ENCODE measurements at regions not wholly inside any gene's neighbourhood (a gene's known extent, or its start where the extent isn't known, plus 50 kb on each side); places are given as distances from the start of the nearest gene placed in this dataset.

GRCh38 chr12:76696186-76696585 is 67.7 kb upstream of the ZDHHC17 start:
- TF ChIP-seq CTCF (conservative IDR thresholded peaks at IDR 0.05 in 1 of 2, IDR thresholded peaks at IDR 0.05 in 1 of 2; ENCODE audit: low read depth in 1 of 2, low read length in 2 of 2), result no peak
- TF ChIP-seq EZH2 (IDR thresholded peaks at IDR 0.05; ENCODE audit: low read length, missing control alignments), result no peak
- Histone ChIP-seq H4K20me1 (ENCODE audit: control insufficient read depth, extremely low read depth, insufficient read depth, low read length) (no peaks in the 10 kb centered on the region), H3K4me2 (ENCODE audit: extremely low read depth, insufficient read depth, low read length) (no peak overlapping the region), H3K27ac (ENCODE audit: insufficient read depth, low read length) (no peak overlapping the region), H3K79me2 (ENCODE audit: control insufficient read depth, insufficient read depth, low read length) (no peaks in the 10 kb centered on the region), H3K9ac (ENCODE audit: insufficient read depth, low read length) (no peak overlapping the region), H3K36me3 (ENCODE audit: control insufficient read depth, insufficient read depth, low read length) (no peaks in the 10 kb centered on the region), H3K4me1 (ENCODE audit: control insufficient read depth, extremely low read depth, insufficient read depth, low read length) (no peaks in the 10 kb centered on the region), H3K27me3 (ENCODE audit: control insufficient read depth, insufficient read depth, low read length) (no peaks in the 10 kb centered on the region), H3K9me3 (ENCODE audit: control insufficient read depth, insufficient read depth, low read depth, low read length) (no peaks in the 10 kb centered on the region), H2AFZ (ENCODE audit: low read length) (no peak overlapping the region), H3K4me3 (replicated peaks in 1 of 4; ENCODE audit: control extremely low read depth in 1 of 4, insufficient read depth in 1 of 4, low read depth in 3 of 4, low read length in 4 of 4) (no peak overlapping the region)
- no peak for DNase-seq (ENCODE audit: low read depth in 2 of 2)

- Histone ChIP-seq H3K36me3 (ENCODE audit: control insufficient read depth, insufficient read depth, low read length) (no peaks in the 10 kb centered on the region), H3K4me1 (ENCODE audit: control insufficient read depth, extremely low read depth, insufficient read depth, low read length) (no peaks in the 10 kb centered on the region), H3K4me2 (ENCODE audit: extremely low read depth, insufficient read depth, low read length) (no peak overlapping the region), H3K27me3 (ENCODE audit: control insufficient read depth, insufficient read depth, low read length) (no peaks in the 10 kb centered on the region), H3K79me2 (ENCODE audit: control insufficient read depth, insufficient read depth, low read length) (no peaks in the 10 kb centered on the region), H4K20me1 (ENCODE audit: control insufficient read depth, extremely low read depth, insufficient read depth, low read length) (no peaks in the 10 kb centered on the region), H3K4me3 (replicated peaks in 1 of 4; ENCODE audit: control extremely low read depth in 1 of 4, insufficient read depth in 1 of 4, low read depth in 3 of 4, low read length in 4 of 4) (no peak overlapping the region), H3K9ac (ENCODE audit: insufficient read depth, low read length) (no peak overlapping the region), H3K27ac (ENCODE audit: insufficient read depth, low read length) (no peak overlapping the region), H2AFZ (ENCODE audit: low read length) (no peak overlapping the region), H3K9me3 (ENCODE audit: control insufficient read depth, insufficient read depth, low read depth, low read length) (no peaks in the 10 kb centered on the region)
- no peak for DNase-seq (ENCODE audit: low read depth in 2 of 2)
- TF ChIP-seq CTCF (conservative IDR thresholded peaks at IDR 0.05 in 1 of 2, IDR thresholded peaks at IDR 0.05 in 1 of 2; ENCODE audit: low read depth in 1 of 2, low read length in 2 of 2) (no peak), EZH2 (IDR thresholded peaks at IDR 0.05; ENCODE audit: low read length, missing control alignments) (no peak)
Observed at GRCh38 chr12:76697849-76698248, 66.1 kb upstream of the ZDHHC17 start.

- no peaks in the 10 kb centered on the region for H3K79me2 ChIP-seq (ENCODE audit: control insufficient read depth, insufficient read depth, low read length)
Observed at GRCh38 chr12:76698316-76698715, 65.6 kb upstream of the ZDHHC17 start.

More at GRCh38 chr12:76698316-76698715, 65.6 kb upstream of the ZDHHC17 start:
- Histone ChIP-seq H3K9ac (ENCODE audit: insufficient read depth, low read length) (no peak overlapping the region), H3K9me3 (ENCODE audit: control insufficient read depth, insufficient read depth, low read depth, low read length) (no peaks in the 10 kb centered on the region), H3K4me1 (ENCODE audit: control insufficient read depth, extremely low read depth, insufficient read depth, low read length) (no peaks in the 10 kb centered on the region), H3K4me2 (ENCODE audit: extremely low read depth, insufficient read depth, low read length) (no peak overlapping the region), H2AFZ (ENCODE audit: low read length) (no peak overlapping the region), H3K27ac (ENCODE audit: insufficient read depth, low read length) (no peak overlapping the region), H4K20me1 (ENCODE audit: control insufficient read depth, extremely low read depth, insufficient read depth, low read length) (no peaks in the 10 kb centered on the region), H3K36me3 (ENCODE audit: control insufficient read depth, insufficient read depth, low read length) (no peaks in the 10 kb centered on the region), H3K27me3 (ENCODE audit: control insufficient read depth, insufficient read depth, low read length) (no peaks in the 10 kb centered on the region), H3K4me3 (replicated peaks in 1 of 4; ENCODE audit: control extremely low read depth in 1 of 4, insufficient read depth in 1 of 4, low read depth in 3 of 4, low read length in 4 of 4) (no peak overlapping the region)
- TF ChIP-seq EZH2 (IDR thresholded peaks at IDR 0.05; ENCODE audit: low read length, missing control alignments) (no peak), CTCF (conservative IDR thresholded peaks at IDR 0.05 in 1 of 2, IDR thresholded peaks at IDR 0.05 in 1 of 2; ENCODE audit: low read depth in 1 of 2, low read length in 2 of 2) (no peak)
- DNase-seq (ENCODE audit: low read depth in 2 of 2), result no peak
